HG03565 (cell line): ENCODE measurements at regions not wholly inside any gene's neighbourhood (a gene's known extent, or its start where the extent isn't known, plus 50 kb on each side); places are given as distances from the start of the nearest gene placed in this dataset.
"Not testable (repeated sequence)": the region's sequence is repeated elsewhere in the genome, so short reads cannot be mapped to it uniquely, and the experiment has no call there.

Source experiments
- ATAC-seq: cut with Tn5 transposase; IDR thresholded peaks from one replicate; pipeline ENCODE4 v1.9.1; 2021; ENCODE audit warnings: mild to moderate bottlenecking, moderate library complexity; ENCODE audit not compliant: unreplicated experiment

DNA sequence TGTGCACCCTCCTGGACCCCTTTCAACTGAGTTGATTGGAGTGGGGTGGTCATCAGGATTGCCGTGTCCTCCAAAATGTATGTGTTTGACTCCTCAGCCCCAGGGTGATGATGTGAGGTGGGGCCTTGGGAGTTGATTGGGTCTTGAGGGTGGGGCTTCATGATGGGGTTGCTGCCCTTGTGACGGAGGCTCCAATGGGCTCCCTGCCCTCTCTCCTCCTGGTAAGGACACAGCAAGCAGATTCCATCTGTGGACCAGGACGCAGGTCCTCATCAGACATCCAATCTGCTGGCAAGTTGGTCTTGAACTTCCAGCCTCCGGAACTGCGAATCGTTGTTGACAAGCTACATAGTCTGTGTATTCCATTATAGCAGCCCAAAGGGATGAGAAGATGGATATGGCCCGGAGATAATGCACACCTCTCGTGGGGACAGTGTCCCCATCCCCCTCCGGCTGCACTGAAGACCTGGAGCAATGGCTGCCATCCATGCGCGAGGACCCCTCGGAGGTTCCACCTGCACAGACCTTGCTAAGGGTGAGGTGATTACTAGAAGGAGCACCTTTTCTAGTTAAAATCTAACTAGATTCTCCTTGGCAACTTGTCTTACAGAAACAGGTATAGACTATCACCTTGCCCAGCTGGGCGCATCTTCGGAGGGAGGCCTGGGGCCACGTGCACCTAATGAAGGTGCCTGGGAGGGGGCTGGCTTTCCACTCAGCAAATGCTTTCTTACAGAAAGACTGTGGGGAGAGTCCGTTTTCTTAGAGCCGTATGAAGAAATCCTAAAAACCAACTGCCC is 75.7 kb upstream of the IRX4 start:
- ATAC-seq: no peak

DNA sequence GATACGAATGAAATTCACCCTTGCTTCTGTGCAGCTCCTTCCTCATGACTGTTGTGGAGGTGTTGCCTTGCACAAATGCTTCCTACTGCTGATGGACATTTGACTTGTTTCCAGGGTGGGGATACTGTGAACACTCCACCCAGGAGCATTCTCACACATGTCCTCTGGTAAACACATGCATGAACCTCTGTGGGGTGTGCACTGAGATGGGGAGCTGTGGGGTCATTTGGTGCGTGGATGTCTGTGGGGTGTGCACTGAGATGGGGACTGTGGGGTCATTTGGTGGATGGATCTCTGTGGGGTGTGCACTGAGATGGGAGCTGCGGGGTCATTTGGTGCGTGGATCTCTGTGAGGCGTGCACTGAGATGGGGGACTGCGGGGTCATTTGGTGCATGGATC is 72.9 kb upstream of the IRX4 start:
- no peak for ATAC-seq

DNA sequence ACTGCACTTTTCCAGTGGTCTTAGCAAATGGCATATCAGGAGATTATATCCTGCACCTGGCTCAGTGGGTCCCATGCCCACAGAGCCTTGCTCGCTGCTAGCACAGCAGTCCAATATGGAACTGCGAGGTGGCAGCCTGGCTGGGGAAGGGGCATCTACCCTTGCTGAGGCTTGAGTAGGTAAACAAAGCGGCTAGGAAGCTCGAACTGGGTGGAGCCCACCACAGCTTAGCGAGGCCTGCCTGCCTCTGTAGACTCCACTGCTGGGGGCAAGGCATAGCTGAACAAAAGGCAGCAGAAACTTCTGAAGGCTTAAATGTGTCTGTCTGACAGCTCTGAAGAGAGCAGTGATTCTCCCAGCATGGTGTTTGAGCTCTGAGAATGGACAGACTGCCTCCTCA is 71.0 kb upstream of the IRX4 start:
- ATAC-seq: not testable (repeated sequence)

DNA sequence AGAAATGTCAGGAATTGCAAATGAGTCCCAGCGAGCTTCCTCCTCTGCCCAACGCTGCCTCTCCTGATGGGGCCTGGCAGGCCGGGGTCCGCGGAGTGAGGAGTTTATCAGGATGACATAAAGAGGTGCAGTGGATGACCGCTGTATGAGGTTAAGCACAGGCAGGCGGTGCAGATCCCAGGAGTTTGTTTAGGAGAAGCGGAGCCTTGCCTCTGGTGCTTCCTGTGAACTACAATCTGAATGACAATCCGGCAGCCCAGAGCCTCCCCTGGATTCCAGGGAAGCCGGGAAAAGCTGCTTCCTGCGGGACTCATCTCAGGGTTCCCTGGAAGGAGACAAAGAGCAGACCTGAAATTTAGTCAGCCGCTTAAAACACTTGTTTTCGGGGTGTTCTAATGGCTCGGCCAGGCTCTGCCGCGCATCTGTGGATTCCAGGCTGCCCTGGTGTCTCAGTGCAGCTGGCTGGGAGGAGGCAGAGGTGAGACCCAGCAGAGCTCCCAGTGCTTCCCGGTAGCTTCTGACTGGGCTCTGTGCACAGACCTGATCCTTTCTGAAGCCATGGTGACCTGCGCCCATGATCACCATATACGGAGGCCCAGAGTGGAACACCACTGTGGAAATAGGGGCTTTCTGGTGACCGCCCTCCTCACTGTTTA is 69.8 kb upstream of the IRX4 start:
- ATAC-seq: no peak

DNA sequence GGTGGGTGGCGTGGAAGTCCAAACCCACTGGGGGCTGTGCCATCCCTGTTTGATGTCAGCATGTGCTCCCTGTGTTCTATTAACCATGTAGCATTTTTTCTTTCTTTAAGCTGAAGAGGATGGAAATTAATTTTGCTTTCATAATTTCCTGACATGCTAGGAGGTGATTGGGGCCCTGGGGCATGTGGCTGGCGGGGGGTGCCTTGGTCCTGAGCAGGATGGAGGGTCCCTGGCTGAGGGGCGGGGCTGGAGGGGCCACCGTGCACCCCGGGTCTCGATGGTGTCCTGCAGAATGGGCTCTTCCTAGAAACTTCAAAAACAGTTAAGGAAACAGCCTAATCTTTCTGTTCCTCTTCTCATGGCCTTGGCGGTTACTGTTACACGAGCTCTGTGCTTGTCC is 69.3 kb upstream of the IRX4 start:
- no peak for ATAC-seq

DNA sequence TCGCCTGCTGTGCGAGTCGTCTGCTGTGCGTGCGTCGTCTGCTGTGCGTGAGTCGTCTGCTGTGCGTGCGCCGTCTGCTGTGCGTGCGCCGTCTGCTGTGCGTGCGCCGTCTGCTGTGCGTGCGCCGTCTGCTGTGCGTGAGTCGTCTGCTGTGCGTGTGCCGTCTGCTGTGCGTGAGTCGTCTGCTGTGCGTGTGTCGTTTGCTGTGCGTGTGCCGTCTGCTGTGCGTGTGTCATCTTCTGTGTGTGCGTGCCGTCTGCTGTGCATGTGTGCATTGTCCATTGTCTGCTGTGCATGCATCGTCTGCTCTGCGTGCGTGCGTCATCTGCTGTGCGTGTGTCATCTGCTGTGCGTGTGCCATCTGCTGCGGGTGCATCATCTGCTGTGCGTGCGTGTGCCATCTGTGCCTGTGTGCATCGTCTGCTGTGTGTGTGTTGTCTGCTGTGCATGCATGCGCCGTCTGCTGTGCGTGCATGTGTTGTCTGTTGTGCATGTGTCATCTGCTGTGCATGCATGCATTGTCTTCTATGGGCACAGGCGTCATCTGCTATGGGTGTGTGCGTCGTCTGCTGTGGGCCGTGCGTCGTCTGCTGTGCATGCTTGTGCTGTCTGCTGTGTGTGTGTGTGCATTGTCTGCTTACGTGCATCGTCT is 68.6 kb upstream of the IRX4 start:
- no peak for ATAC-seq

DNA sequence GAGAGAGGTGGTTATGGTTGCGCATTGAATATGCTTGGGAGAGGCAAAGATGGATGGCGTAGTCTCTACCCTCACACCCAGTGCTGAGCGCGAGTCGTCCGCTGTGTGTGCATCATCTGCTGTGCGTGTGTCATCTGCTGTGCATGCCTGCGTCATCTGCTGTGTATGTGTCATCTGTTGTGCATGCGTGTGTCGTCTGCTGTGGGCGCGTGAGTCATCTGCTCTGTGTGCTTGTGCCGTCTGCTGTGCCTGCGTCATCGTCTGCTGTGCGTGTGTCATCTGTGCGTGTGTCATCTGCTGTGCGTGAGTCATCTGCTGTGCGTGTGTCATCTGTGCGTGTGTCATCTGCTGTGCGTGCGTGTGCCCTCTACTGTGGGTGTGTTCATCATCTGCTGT is 68.0 kb upstream of the IRX4 start:
- ATAC-seq: no peak

DNA sequence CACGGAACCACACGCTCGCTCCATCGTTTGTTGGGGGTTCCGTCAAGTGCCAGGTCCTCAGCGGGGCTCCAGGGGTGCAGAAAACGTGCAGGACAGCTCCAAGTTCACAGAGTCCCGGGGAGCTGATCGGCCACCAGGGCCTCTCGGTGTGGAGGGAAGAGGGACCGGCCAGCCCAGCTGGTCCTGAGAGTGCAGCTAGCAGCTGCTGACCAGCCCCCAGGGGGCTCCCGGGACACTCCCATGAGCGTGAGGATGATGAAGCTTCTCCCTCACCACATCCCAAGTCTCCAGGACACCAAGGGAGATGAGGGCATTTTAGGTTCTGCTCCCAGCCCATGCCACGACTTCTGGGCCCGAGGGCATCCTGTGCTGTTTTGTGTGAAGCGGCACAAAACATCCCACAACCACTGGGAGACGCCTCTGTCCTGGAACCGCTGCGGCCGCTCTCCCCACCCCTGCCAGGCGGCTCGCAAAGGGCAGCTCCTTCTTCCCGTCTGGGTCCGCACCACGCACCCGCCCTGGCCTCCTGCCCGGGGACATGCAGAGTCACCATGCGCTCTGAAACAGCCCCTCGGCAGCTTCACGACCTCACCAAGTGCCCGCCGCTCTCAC is 67.5 kb upstream of the IRX4 start:
- no peak for ATAC-seq

DNA sequence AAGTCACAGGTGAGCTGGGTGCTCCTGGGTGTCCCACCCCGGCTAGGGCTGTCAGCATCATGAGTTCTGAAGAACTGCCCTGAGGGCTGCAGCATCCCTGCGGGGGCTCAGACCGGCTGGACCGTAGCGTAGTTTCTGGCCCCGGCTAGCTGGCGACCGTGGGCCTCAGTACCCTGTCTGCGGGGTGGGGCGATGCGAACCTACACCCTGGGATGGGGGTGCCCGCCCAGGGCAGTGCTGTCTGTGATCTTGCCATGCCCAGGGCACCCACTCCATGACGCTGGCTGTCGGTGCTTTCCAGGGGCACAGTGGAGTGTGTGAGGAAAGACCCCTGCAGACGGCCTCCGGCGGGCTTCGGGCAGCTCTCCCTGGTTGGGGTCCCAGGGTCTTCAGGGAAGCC is 66.5 kb upstream of the IRX4 start:
- ATAC-seq: no peak

DNA sequence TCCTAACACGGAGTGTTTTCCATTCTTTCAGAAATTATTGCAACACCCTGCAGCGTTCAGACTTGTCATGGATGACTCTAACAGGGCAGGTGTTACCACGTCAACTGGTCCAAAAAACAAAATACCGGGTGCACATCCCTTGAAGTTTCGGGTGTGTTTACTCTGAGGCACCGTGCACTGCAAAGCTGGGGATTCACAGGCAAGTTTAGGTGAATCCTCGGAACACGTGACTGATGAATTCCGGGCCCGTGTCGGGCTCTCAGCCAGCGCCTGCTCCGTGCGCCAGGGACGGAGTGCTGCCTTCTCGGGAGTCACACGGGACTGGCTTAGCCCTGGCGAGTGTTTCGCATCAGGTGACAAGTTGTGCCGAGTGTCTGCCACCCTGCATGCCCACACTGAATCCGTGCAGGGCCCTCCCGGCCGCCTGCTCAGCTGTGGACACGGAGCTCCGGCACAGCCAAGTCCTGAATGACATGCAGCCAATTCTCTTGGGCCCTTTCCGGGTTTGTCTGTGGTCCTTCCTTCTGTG is 66.0 kb upstream of the IRX4 start:
- no peak for ATAC-seq

DNA sequence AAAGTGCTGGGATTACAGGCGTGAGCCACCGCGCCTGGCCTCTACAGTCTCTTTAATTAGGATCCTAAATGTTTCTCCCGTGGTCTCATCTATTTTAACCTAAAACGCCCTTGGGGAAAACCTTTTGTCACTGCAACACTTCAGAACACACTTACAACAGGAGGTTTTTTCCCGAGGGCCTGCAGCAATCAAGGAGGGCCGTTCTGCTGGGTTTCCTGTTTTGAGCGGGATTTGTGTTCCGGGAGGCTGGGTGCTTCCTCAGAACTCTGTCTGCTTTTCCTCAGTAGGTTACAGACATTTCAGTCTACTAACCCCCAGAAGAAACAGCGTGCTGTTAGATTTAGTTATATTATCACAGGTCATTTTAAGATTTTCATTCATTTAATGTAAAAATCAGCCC is 65.4 kb upstream of the IRX4 start:
- no peak for ATAC-seq

DNA sequence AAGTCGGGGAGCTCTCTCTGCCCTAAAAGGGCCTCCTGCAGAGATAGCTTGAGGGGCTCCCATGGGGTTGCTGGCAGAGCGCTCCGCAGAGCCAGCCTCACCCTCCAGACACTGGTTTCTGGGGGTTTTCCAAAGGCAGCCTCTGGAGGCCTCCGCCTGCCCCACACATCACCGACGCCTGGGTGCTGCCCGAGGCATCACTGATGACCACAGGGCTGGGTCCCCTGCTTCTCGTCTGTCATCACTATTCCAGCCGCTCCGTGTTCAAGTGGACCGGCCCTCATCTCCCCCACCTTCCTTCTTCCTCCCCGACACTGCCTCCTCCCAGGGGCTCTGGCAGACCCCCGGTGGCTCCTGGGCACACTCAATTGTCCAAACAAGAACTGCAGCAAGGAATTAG is 64.1 kb upstream of the IRX4 start:
- ATAC-seq: no peak

DNA sequence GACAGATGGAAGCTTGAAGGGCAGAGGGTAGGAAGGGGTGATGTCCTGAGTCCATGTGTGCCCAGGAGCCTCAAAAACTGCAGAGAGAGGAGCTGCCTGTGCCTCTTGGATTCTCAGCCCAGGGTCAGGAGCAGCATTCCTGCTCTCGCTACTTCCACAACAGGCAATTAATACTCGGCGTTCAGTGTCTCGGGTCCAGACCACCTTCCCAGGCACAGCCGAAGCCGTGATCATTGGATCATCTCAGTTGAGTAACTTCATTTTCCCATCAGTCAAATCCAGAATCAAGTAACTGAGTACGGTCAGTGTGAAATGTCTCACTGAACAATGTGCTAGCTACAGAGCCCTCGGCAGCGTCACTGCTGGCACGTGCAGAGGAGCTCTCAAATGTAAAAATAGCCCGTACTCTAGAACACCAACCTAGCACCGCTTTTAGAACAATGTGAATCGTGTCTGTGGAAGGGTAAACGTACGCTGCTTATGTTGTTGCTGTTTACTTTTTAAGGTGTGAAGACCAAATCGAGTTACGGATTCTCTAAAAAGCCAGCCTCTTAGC is 63.5 kb upstream of the IRX4 start:
- ATAC-seq: no peak

DNA sequence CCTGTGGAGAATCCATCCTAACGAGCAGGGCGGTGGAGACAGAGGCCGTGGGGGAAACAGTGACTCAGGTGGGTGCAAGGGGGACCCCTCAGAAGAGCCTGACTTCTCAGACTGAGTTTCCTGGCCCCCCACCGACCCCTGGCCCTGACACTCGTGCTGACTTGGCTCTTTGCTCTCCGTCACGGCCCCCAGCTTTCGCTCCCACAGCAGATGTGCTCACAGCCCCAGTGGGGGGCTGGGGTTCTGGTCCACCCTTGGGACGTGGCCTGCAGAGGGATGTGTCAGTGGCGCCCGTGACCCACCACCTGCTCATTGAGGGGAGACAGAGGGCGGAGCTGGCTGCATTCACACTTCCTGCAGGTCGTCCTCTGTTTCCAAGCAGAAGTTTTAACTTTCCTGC is 62.9 kb upstream of the IRX4 start:
- no peak for ATAC-seq

DNA sequence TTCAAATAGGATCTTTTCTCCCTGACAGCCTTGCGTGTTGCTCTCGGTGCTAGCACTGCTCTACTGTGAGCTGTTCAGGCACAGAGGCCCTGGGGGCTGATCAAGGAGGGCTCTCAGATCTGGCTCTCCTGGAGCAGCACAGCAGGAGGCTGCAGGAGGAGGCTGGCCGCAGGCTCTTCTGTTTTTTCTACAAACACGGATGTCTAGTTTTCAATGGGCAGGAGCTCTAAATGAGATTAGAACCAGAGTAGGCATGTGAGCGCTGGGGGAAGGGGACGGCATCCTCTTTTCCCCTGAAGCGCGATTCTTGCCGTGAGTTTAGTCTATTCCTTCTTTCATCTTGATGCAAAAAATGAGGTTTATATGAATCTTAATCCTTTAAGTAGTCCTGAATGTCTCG is 61.7 kb upstream of the IRX4 start:
- ATAC-seq: no peak

DNA sequence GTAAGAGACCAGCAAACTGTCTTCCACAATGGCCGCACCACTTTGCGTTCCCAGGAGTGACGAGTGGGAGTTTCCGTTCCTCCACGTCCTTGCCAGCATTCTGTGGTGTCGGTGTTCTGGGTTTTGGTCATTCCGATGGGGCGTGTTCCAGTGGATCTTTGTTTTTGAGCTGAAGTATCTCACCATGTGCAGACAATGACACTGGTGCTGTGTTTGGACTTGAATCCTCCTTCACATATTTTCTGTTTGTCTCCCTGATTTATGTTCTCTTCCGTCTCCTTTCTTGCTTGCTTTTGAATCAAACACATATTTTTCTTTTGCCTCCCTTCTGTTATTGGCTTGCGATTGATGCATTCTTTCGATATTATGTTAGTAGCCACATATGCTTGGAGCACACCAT is 60.8 kb upstream of the IRX4 start:
- no peak for ATAC-seq

DNA sequence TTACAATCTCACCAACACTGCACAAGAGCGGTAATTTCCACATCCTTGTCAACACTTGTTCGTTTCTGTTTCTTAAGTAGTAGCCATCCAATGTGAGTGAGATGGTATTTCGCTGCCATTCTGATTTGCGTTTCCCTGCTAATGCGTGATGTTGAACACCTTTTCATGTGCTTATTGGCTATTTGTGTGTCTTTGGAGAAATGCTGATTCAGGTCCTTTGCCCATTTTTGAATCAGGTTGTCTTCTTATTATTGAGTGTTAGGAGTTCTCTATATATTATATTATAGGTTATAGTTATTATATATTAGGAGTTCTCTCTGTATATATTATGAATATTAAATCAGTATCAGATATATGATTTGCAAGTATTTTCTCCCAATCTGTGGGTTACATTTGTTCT is 59.9 kb upstream of the IRX4 start:
- ATAC-seq: no peak

DNA sequence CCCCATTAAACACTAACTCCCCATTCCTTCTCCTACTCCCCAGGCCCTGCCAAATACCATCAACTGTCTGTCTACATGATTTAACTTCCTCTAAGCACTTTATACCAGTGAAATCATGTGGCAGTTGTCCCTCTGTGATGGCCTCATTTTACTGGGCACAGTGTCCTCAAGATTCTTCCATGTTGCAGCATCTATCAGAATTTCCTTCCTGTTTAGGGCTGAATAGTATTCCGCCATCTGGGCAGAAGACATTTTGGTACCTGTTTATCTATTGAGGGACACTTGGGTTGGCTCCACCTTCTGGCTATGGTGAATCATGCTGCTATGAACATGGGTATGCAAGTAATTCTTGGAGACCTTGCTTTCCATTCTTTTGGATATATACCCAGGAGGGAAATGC is 59.4 kb upstream of the IRX4 start:
- ATAC-seq: no peak

DNA sequence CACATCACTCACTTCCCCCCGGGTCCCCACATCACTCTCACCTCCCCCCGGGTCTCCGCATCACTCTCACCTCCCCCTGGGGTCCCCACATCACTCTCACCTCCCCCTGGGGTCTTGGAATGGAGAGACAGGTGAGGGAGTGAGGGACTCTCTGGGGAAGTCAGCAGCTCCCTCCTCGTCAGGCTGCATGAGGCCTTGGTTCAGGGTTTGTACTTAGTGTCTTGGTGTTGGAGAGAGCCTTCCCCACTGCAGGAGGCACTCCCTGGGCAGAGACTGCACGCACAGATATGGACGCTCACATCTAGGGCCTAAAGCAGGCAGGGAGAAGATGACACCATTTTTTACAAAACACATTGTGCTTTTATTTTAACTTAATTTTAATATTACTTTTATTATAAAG is 56.5 kb upstream of the IRX4 start:
- ATAC-seq: no peak

DNA sequence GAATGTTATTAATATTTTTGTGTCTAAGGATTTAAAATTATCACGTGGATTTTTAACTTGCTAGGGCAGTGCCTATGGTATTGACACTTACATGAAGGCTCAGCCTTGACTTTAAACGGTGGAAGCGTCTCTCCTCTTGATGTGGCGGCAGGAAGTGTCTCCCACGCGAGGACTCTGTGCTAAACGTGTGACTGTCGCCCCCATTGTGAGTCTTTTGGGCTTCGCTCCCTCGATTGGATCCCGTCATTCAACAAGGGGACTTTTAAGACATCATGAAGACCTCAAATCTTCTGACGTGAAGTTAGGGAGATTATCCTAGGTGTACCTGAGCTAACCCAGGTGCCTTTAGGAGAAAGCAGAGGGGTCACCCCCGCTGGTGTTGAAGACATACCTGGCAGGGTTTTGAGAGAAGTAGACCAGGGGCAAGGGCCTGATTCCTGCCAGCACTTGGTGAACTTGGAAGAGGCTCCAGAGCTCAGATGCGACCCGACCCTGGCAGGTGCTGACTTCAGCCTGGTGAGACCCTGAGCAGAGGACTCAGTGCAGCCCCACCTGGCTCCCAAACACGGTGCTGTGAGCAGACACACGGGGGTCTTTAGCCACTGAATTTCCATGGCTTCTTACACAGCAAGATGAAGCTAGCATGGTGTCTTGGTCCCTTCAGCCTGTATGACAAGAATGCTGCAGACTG is 55.7 kb upstream of the IRX4 start:
- no peak for ATAC-seq

DNA sequence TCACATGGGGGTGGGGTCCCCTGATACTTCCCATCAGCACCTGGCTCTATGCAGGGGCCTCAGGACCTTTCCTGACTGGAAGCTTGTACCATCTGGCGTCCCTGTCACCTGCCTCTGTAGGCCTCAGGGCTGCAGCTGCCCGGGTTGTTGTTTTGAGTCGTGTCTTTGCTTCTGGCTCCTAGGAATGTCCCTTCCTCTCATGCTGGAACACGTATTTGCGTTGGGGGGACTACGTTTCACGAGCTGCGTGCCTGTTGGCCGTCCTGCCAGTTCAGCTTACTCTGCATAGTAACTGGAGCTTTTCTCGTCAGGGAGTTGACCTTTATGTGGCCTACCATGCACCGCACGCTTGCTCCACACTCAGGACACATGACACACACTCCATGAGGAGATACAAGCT is 54.9 kb upstream of the IRX4 start:
- no peak for ATAC-seq
